ENCODE measurements at regions not wholly inside any gene's neighbourhood (a gene's known extent, or its start where the extent isn't known, plus 50 kb on each side); places are given as distances from the start of the nearest gene placed in this dataset.

GRCh38 chr16:63301349-63301748 lies 1265.1 kb upstream of the CDH8 start:
- Histone ChIP-seq H3K9ac (ENCODE audit: insufficient read length) (no peak overlapping the region), H3K27ac (no peak overlapping the region), H3K36me3 (ENCODE audit: insufficient read depth, low read length) (no peaks in the 10 kb centered on the region), H3K9me3 (ENCODE audit: low read depth, low read length) (no peaks in the 10 kb centered on the region), H3K4me3 (no peak overlapping the region)
- no peak for DNase-seq (ENCODE audit: low read depth, low spot score)
- TF ChIP-seq FOXP2 (optimal IDR thresholded peaks at IDR 0.05; ENCODE audit: control extremely low read depth, extremely low read length, insufficient read depth) (no peak), POLR2AphosphoS5 (IDR thresholded peaks at IDR 0.05; ENCODE audit: borderline replicate concordance, low read depth, low read length) (no peak), EZH2 (IDR thresholded peaks at IDR 0.05) (no peak)

GRCh38 chr16:63298993-63299392 lies 1262.8 kb upstream of the CDH8 start:
- no peak overlapping the region for H3K4me3 ChIP-seq
- H3K9ac ChIP-seq (ENCODE audit: insufficient read length) = no peak overlapping the region
- H3K9me3 ChIP-seq (ENCODE audit: low read depth, low read length) = no peaks in the 10 kb centered on the region
- no peak for TF ChIP-seq FOXP2 (optimal IDR thresholded peaks at IDR 0.05; ENCODE audit: control extremely low read depth, extremely low read length, insufficient read depth)
- TF ChIP-seq POLR2AphosphoS5 (IDR thresholded peaks at IDR 0.05; ENCODE audit: borderline replicate concordance, low read depth, low read length) = no peak
- TF ChIP-seq EZH2 (IDR thresholded peaks at IDR 0.05) = no peak
- no peaks in the 10 kb centered on the region for H3K36me3 ChIP-seq (ENCODE audit: insufficient read depth, low read length)
- H3K27ac ChIP-seq = no peak overlapping the region
- no peak for DNase-seq (ENCODE audit: low read depth, low spot score)

- TF ChIP-seq POLR2AphosphoS5 (IDR thresholded peaks at IDR 0.05; ENCODE audit: borderline replicate concordance, low read depth, low read length) = no peak
- no peak for TF ChIP-seq EZH2 (IDR thresholded peaks at IDR 0.05)
- no peak for TF ChIP-seq FOXP2 (optimal IDR thresholded peaks at IDR 0.05; ENCODE audit: control extremely low read depth, extremely low read length, insufficient read depth)
- Histone ChIP-seq H3K4me3 (no peak overlapping the region), H3K9me3 (ENCODE audit: low read depth, low read length) (no peaks in the 10 kb centered on the region), H3K9ac (ENCODE audit: insufficient read length) (no peak overlapping the region), H3K27ac (no peak overlapping the region), H3K36me3 (ENCODE audit: insufficient read depth, low read length) (no peaks in the 10 kb centered on the region)
- no peak for DNase-seq (ENCODE audit: low read depth, low spot score)
These were observed 1255.8 kb upstream of the CDH8 start for GRCh38 chr16:63292036-63292435.

GRCh38 chr16:63289834-63290460 lies 1253.7 kb upstream of the CDH8 start:
- Histone ChIP-seq H3K27ac (no peak overlapping the region), H3K9me3 (ENCODE audit: low read depth, low read length) (no peaks in the 10 kb centered on the region), H3K4me3 (no peak overlapping the region), H3K36me3 (ENCODE audit: insufficient read depth, low read length) (no peaks in the 10 kb centered on the region), H3K9ac (ENCODE audit: insufficient read length) (no peak overlapping the region)
- peak; percentile 2 for DNase-seq (ENCODE audit: low read depth, low spot score)
- TF ChIP-seq FOXP2 (optimal IDR thresholded peaks at IDR 0.05; ENCODE audit: control extremely low read depth, extremely low read length, insufficient read depth) = no peak
- no peak for TF ChIP-seq EZH2 (IDR thresholded peaks at IDR 0.05)
- TF ChIP-seq POLR2AphosphoS5 (IDR thresholded peaks at IDR 0.05; ENCODE audit: borderline replicate concordance, low read depth, low read length) = no peak

- Histone ChIP-seq H3K36me3 (ENCODE audit: insufficient read depth, low read length) (no peaks in the 10 kb centered on the region), H3K9me3 (ENCODE audit: low read depth, low read length) (no peaks in the 10 kb centered on the region), H3K9ac (ENCODE audit: insufficient read length) (no peak overlapping the region), H3K27ac (no peak overlapping the region), H3K4me3 (no peak overlapping the region)
- TF ChIP-seq POLR2AphosphoS5 (IDR thresholded peaks at IDR 0.05; ENCODE audit: borderline replicate concordance, low read depth, low read length) (no peak), EZH2 (IDR thresholded peaks at IDR 0.05) (no peak), FOXP2 (optimal IDR thresholded peaks at IDR 0.05; ENCODE audit: control extremely low read depth, extremely low read length, insufficient read depth) (no peak)
- DNase-seq (ENCODE audit: low read depth, low spot score) = no peak
These were observed 1251.2 kb upstream of the CDH8 start for GRCh38 chr16:63287401-63287800.

- Histone ChIP-seq H3K4me3 (no peak overlapping the region), H3K36me3 (ENCODE audit: insufficient read depth, low read length) (no peaks in the 10 kb centered on the region), H3K9ac (ENCODE audit: insufficient read length) (no peak overlapping the region), H3K9me3 (ENCODE audit: low read depth, low read length) (no peaks in the 10 kb centered on the region), H3K27ac (no peak overlapping the region)
- no peak for DNase-seq (ENCODE audit: low read depth, low spot score)
- TF ChIP-seq FOXP2 (optimal IDR thresholded peaks at IDR 0.05; ENCODE audit: control extremely low read depth, extremely low read length, insufficient read depth) (no peak), EZH2 (IDR thresholded peaks at IDR 0.05) (no peak), POLR2AphosphoS5 (IDR thresholded peaks at IDR 0.05; ENCODE audit: borderline replicate concordance, low read depth, low read length) (no peak)
These were observed 1247.5 kb upstream of the CDH8 start for GRCh38 chr16:63283721-63284120.

- no peak overlapping the region for H3K9ac ChIP-seq (ENCODE audit: insufficient read length)
- no peaks in the 10 kb centered on the region for H3K9me3 ChIP-seq (ENCODE audit: low read depth, low read length)
- DNase-seq (ENCODE audit: low read depth, low spot score) = no peak
- no peak for TF ChIP-seq EZH2 (IDR thresholded peaks at IDR 0.05)
- no peak overlapping the region for H3K4me3 ChIP-seq
- no peak overlapping the region for H3K27ac ChIP-seq
- no peaks in the 10 kb centered on the region for H3K36me3 ChIP-seq (ENCODE audit: insufficient read depth, low read length)
These were observed 1208.4 kb upstream of the CDH8 start for GRCh38 chr16:63244631-63245030.

GRCh38 chr16:63241497-63242028 lies 1205.3 kb upstream of the CDH8 start:
- Histone ChIP-seq H3K9ac (ENCODE audit: insufficient read length) (no peak overlapping the region), H3K9me3 (ENCODE audit: low read depth, low read length) (no peaks in the 10 kb centered on the region), H3K36me3 (ENCODE audit: insufficient read depth, low read length) (no peaks in the 10 kb centered on the region), H3K4me3 (no peak overlapping the region), H3K27ac (no peak overlapping the region)
- DNase-seq (ENCODE audit: low read depth, low spot score) = no peak
- TF ChIP-seq EZH2 (IDR thresholded peaks at IDR 0.05) (no peak), FOXP2 (optimal IDR thresholded peaks at IDR 0.05; ENCODE audit: control extremely low read depth, extremely low read length, insufficient read depth) (no peak), POLR2AphosphoS5 (IDR thresholded peaks at IDR 0.05; ENCODE audit: borderline replicate concordance, low read depth, low read length) (no peak)

GRCh38 chr16:63239065-63239570 lies 1202.9 kb upstream of the CDH8 start:
- Histone ChIP-seq H3K9ac (ENCODE audit: insufficient read length) (no peak overlapping the region), H3K27ac (no peak overlapping the region), H3K4me3 (no peak overlapping the region), H3K9me3 (ENCODE audit: low read depth, low read length) (no peaks in the 10 kb centered on the region), H3K36me3 (ENCODE audit: insufficient read depth, low read length) (no peaks in the 10 kb centered on the region)
- DNase-seq (ENCODE audit: low read depth, low spot score) = no peak
- TF ChIP-seq EZH2 (IDR thresholded peaks at IDR 0.05) = no peak

All from SK-N-MC (cell line).